Panc1 (cell line): ENCODE measurements at regions not wholly inside any gene's neighbourhood (a gene's known extent, or its start where the extent isn't known, plus 50 kb on each side); places are given as distances from the start of the nearest gene placed in this dataset.
"Not testable (repeated sequence)": the region's sequence is repeated elsewhere in the genome, so short reads cannot be mapped to it uniquely, and the experiment has no call there.

Experiments
- CTCF ChIP-seq: fragments of 450-650 bp; IDR thresholded peaks from 2 replicates; pipeline ENCODE4 v1.5.1; 2017; ENCODE audit warnings: mild to moderate bottlenecking
- POLR2AphosphoS5 ChIP-seq: IDR thresholded peaks from 2 replicates; pipeline ENCODE4 v1.6.1; 2012; ENCODE audit warnings: mild to moderate bottlenecking, low read depth, low read length, moderate library complexity

GRCh38 chr11:3443700-3444419, 64.9 kb upstream of the ZNF195 start:
- not testable (repeated sequence) for TF ChIP-seq CTCF, POLR2AphosphoS5
